Nephron (organoid): ENCODE measurements at regions not wholly inside any gene's neighbourhood (a gene's known extent, or its start where the extent isn't known, plus 50 kb on each side); places are given as distances from the start of the nearest gene placed in this dataset.

Experiments used
- H3K27ac Mint-ChIP-seq, 3 experiments: 2 replicates each; pipeline ENCODE4 v1.8.0; 2020; ENCODE audit warnings: mixed read lengths in 3 of 3, mild to moderate bottlenecking in 2 of 3, moderate library complexity in 1 of 3
- H3K27me3 Mint-ChIP-seq: 2 replicates; pipeline ENCODE4 v1.8.0; 2021; ENCODE audit warnings: low read depth, mild to moderate bottlenecking, moderate library complexity, mixed read lengths
- H3K36me3 Mint-ChIP-seq: 2 replicates; pipeline ENCODE4 v1.8.0; 2020; ENCODE audit warnings: low read depth, mixed read lengths
- H3K4me1 Mint-ChIP-seq: 2 replicates; pipeline ENCODE4 v1.8.0; 2020; ENCODE audit warnings: mixed read lengths
- H3K4me3 Mint-ChIP-seq, 3 experiments: 2 replicates each; pipeline ENCODE4 v1.8.0; 2020; ENCODE audit warnings: mild to moderate bottlenecking in 3 of 3, mixed read lengths in 3 of 3, moderate library complexity in 2 of 3
- H3K9me3 Mint-ChIP-seq: 2 replicates; pipeline ENCODE4 v1.8.0; 2020; ENCODE audit warnings: mixed read lengths
- TF ChIP-seq, protein P1 (sequence below), 3 experiments: fragments of 200-600 bp; sonication (generic); IDR thresholded peaks; one replicate each; pipeline ENCODE4 v1.5.0; 2021; ENCODE audit warnings: antibody characterized with exemption in 3 of 3; ENCODE audit not compliant: unreplicated experiment in 3 of 3

DNA sequence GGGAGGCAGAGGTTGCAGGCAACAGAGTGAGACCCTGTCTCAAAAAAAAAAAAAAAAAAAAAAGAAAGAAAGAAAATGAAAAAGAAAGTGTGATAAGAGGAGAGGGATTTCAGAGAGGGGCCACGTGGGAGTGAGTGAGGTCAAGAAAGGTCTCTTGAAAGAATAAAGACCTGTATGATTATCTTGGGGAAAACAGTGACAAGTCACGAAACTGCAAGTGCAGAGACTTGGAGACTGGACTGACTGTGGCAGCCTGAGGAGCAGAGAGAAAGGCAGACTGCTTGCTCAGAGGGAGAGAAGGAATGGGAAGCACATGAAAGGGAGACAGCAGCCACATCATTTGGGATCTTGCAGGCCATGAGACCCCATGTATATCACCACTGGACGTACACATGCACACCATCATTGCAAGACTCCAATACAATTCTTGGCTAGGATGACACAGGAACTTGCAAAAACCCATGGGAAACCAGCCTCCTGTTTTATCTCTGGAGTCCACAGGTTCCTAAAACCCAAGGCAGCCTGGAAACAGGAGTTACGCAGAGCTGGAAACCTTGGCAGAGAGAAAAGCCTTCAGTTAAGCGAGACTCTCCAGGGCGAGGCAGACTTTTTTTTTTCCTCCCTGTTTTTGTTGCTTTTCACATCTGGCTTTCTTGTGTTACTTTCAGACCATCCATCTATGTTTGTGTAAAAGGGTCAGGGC is 207.0 kb upstream of the TBL1X start:
- Mint-ChIP-seq H3K27me3 (no peaks in the 10 kb centered on the region), H3K9me3 (peaks cover 22% of the 10 kb centered on the region), H3K27ac (peak overlapping the region; percentile 3 to 85 (median 63)), H3K4me3 (no peak overlapping the region), H3K36me3 (no peaks in the 10 kb centered on the region), H3K4me1 (peaks cover 10% of the 10 kb centered on the region)
- TF ChIP-seq, protein P1, sequence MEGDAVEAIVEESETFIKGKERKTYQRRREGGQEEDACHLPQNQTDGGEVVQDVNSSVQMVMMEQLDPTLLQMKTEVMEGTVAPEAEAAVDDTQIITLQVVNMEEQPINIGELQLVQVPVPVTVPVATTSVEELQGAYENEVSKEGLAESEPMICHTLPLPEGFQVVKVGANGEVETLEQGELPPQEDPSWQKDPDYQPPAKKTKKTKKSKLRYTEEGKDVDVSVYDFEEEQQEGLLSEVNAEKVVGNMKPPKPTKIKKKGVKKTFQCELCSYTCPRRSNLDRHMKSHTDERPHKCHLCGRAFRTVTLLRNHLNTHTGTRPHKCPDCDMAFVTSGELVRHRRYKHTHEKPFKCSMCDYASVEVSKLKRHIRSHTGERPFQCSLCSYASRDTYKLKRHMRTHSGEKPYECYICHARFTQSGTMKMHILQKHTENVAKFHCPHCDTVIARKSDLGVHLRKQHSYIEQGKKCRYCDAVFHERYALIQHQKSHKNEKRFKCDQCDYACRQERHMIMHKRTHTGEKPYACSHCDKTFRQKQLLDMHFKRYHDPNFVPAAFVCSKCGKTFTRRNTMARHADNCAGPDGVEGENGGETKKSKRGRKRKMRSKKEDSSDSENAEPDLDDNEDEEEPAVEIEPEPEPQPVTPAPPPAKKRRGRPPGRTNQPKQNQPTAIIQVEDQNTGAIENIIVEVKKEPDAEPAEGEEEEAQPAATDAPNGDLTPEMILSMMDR (IDR thresholded peaks at IDR 0.05; ENCODE audit: unreplicated experiment in 3 of 3) = no peak

DNA sequence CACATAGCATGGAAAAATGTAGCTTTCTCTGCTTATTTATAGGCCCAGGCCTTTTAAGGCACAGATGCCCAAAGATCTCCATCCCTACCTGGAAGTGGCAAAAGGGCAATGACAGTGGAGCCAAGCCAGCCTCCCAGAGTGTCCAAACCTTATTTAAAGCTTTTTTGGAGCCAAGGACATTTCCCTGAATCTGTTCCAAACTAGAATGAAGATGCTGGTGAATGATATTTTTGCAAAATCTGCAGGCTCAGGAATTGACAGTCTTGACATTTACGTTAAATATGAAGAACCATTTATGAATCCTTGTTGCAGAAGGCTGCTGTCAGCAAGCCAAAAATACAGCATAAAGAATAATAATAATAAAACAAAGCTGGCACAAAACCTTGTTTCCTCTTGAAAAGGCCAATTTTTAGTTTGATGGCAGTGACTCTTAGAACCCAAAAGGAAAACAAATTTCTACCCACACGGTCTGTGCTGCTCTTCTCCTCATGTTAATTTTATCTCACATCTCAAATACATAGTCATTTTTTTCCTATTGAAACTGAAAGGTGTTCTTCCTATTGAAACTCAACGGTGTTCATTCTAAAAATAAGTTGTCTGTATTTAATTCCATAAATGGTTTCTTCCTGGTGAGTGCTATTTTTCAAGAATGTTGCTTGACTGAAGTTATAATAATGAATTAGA is 206.3 kb upstream of the TBL1X start:
- Mint-ChIP-seq H3K4me1 (peaks cover 10% of the 10 kb centered on the region), H3K4me3 (no peak overlapping the region), H3K27me3 (no peaks in the 10 kb centered on the region), H3K9me3 (peaks cover 22% of the 10 kb centered on the region), H3K27ac (peak overlapping the region; percentile 3 to 85 (median 63)), H3K36me3 (no peaks in the 10 kb centered on the region)
- TF ChIP-seq, protein P1 (IDR thresholded peaks at IDR 0.05; ENCODE audit: unreplicated experiment in 3 of 3) = no peak

DNA sequence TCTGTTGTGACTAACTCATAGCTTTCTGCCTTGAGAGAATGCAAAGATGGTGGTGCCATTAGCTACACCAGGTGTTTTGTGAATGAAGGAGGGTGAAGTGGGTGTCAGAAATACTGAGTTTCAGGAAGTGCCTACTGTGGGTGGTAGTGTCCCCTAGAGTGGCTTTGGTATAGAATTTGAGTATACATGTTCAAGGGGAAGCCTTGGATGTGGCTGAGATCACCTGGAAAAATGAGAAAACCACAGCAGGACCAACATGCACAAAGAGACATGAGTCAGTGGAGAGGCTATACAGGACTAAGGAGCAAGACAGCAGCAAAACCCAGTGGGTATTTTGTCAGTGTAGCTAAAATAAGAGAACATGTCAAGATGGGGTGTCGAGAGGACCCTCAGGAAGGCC is 204.3 kb upstream of the TBL1X start:
- Mint-ChIP-seq H3K4me3 (no peak overlapping the region), H3K4me1 (peaks cover 10% of the 10 kb centered on the region), H3K27me3 (no peaks in the 10 kb centered on the region), H3K9me3 (peaks cover 29% of the 10 kb centered on the region), H3K36me3 (no peaks in the 10 kb centered on the region), H3K27ac (no peak overlapping the region)
- TF ChIP-seq, protein P1 (IDR thresholded peaks at IDR 0.05; ENCODE audit: unreplicated experiment in 3 of 3) = no peak

DNA sequence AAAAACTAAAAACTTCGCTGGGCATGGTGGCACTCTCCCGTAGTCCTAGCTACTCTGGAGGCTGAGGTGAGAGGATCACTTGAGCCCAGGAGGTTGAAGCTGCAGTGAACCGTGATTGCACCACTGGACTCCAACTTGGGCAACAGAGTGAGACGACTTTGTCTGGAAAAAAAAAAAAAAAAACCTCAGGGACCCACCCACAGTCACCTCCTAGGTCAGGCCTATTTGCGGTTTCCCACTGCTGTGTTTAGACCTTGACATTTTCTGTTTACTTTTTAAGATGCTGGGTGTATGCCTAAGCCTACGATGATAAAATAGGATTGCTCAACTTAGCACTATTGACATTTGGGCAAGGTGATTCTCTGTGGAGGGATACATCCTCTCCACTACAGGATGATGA is 197.4 kb upstream of the TBL1X start:
- TF ChIP-seq, protein P1 (IDR thresholded peaks at IDR 0.05; ENCODE audit: unreplicated experiment in 3 of 3) = no peak

DNA sequence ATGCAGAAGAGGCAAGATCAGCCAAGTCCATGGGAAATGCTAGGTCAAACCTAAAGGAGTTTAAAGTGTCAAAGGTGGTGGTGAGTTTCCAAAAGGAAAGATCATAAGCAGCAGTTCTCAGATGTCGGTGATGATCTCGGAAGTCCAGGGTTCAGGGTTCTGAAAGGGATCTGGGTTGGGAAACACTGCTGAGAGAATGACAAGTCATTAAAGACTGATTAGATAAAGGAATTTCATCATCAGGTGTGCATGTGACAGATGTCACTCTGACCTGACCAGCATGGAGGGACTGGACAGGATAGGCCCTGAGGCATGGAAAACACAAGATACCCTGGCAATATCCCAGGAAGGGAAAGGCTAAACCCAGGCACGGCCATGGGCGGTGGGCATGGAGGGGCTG is 195.7 kb upstream of the TBL1X start:
- H3K4me1 Mint-ChIP-seq = peaks cover 21% of the 10 kb centered on the region
- H3K27me3 Mint-ChIP-seq = peaks cover 4% of the 10 kb centered on the region
- H3K4me3 Mint-ChIP-seq = no peak overlapping the region
- no peaks in the 10 kb centered on the region for H3K36me3 Mint-ChIP-seq
- TF ChIP-seq, protein P1 (IDR thresholded peaks at IDR 0.05; ENCODE audit: unreplicated experiment in 3 of 3) = no peak
- H3K27ac Mint-ChIP-seq = no peak overlapping the region
- peaks cover 21% of the 10 kb centered on the region for H3K9me3 Mint-ChIP-seq

More for the DNA sequence above, 197.4 kb upstream of the TBL1X start:
- no peaks in the 10 kb centered on the region for H3K36me3 Mint-ChIP-seq
- peaks cover 18% of the 10 kb centered on the region for H3K9me3 Mint-ChIP-seq
- H3K27me3 Mint-ChIP-seq = no peaks in the 10 kb centered on the region
- no peak overlapping the region for H3K4me3 Mint-ChIP-seq
- no peak overlapping the region for H3K27ac Mint-ChIP-seq
- peaks cover 14% of the 10 kb centered on the region for H3K4me1 Mint-ChIP-seq
